PC-3 (cell line): ENCODE measurements at regions not wholly inside any gene's neighbourhood (a gene's known extent, or its start where the extent isn't known, plus 50 kb on each side); places are given as distances from the start of the nearest gene placed in this dataset.

Experiments used
- ATAC-seq: fragments of 200-7000 bp; cut with Tn5 transposase; 2 replicates; pipeline ENCODE4 v1.9.1; 2020; ENCODE audit warnings: mild to moderate bottlenecking, moderate library complexity
- BruUV-seq: library from RNA; stranded (reverse); fragments of 400-500 nt; replicated peaks from 2 replicates; lab custom pipeline; 2021; lab: Mats Ljungman, UMichigan
- CTCF ChIA-PET: fragments of 300-600 bp; sonication (Branson Sonifier 250); formaldehyde crosslinking; loops from one replicate; lab custom pipeline; 2022; ENCODE audit warnings: antibody characterized with exemption; lab: Charles Lee
- POLR2A ChIA-PET: fragments of 300-600 bp; sonication (Branson Sonifier 250); formaldehyde crosslinking; loops from one replicate; lab custom pipeline; 2022; ENCODE audit warnings: antibody characterized with exemption; ENCODE audit not compliant: unreplicated experiment; lab: Charles Lee
- DNase-seq: peaks from one replicate; pipeline ENCODE4 v3.0.0-alpha.2; 2015
- H2AFZ ChIP-seq: fragments of 300-600 bp; sonication (generic); 2 replicates; pipeline ENCODE4 v1.6.0; 2016; ENCODE audit warnings: antibody characterized with exemption, low read length
- H3F3A ChIP-seq: fragments of 300-600 bp; sonication (generic); one replicate; pipeline ENCODE4 v1.6.0; 2017; ENCODE audit warnings: antibody characterized with exemption, low read length, control low read depth, mild to moderate bottlenecking; ENCODE audit not compliant: unreplicated experiment
- H3K27ac ChIP-seq: fragments of 300-600 bp; sonication (generic); 2 replicates; pipeline ENCODE4 v1.5.1; 2016; ENCODE audit warnings: mild to moderate bottlenecking, low read length
- H3K27me3 ChIP-seq: fragments of 300-600 bp; sonication (generic); 2 replicates; pipeline ENCODE4 v1.6.1; 2016; ENCODE audit warnings: low read length, mixed read lengths
- H3K36me3 ChIP-seq: fragments of 300-600 bp; sonication (generic); 2 replicates; pipeline ENCODE4 v1.6.1; 2016; ENCODE audit warnings: low read depth, mixed run types, low read length, mixed read lengths
- H3K4me1 ChIP-seq: fragments of 300-600 bp; sonication (generic); 2 replicates; pipeline ENCODE4 v1.5.1; 2016; ENCODE audit warnings: low read length; ENCODE audit not compliant: insufficient read depth
- H3K4me2 ChIP-seq: fragments of 300-600 bp; sonication (generic); 2 replicates; pipeline ENCODE4 v1.6.0; 2016; ENCODE audit warnings: low read length
- H3K4me3 ChIP-seq: fragments of 300-600 bp; sonication (generic); 2 replicates; pipeline ENCODE4 v1.5.1; 2016; ENCODE audit warnings: mild to moderate bottlenecking, low read length, mixed read lengths
- H3K79me2 ChIP-seq: fragments of 300-600 bp; sonication (generic); 2 replicates; pipeline ENCODE4 v1.6.1; 2017; ENCODE audit warnings: low read length, mixed read lengths
- H3K9ac ChIP-seq: fragments of 300-600 bp; sonication (generic); 2 replicates; pipeline ENCODE4 v1.6.0; 2016; ENCODE audit warnings: mild to moderate bottlenecking, low read length
- H3K9me2 ChIP-seq: fragments of 300-600 bp; sonication (generic); replicated peaks from 2 replicates; pipeline ENCODE4 v1.6.1; 2016; ENCODE audit warnings: mixed run types, low read length, mixed read lengths
- H3K9me3 ChIP-seq: fragments of 300-600 bp; sonication (generic); 2 replicates; pipeline ENCODE4 v1.6.1; 2016; ENCODE audit warnings: low read length, mixed read lengths
- H4K20me1 ChIP-seq: fragments of 300-600 bp; sonication (generic); 2 replicates; pipeline ENCODE4 v1.6.1; 2016; ENCODE audit warnings: low read length, mixed read lengths
- CTCF ChIP-seq: fragments of 300-600 bp; sonication (generic); conservative IDR thresholded peaks from 2 replicates; pipeline ENCODE4 v1.5.1; 2017; ENCODE audit warnings: antibody characterized with exemption, low read depth, mild to moderate bottlenecking, low read length
- EZH2 ChIP-seq: fragments of 300-600 bp; sonication (generic); IDR thresholded peaks from one replicate; pipeline ENCODE4 v1.6.1; 2017; ENCODE audit warnings: antibody characterized with exemption, mild to moderate bottlenecking, low read length; ENCODE audit not compliant: unreplicated experiment
- EZH2phosphoT487 ChIP-seq: fragments of 300-600 bp; sonication (generic); IDR thresholded peaks from 2 replicates; pipeline ENCODE4 v1.6.1; 2018; ENCODE audit warnings: mild to moderate bottlenecking, antibody characterized with exemption, low read length, borderline replicate concordance
- intact Hi-C: fragments of 100-400 bp; cut with micrococcal nuclease; formaldehyde crosslinking; loops from 2 replicates; pipeline ENCODE4 v1.9.0; 2023

GRCh38 chr1:238964631-238965030 is 421.7 kb upstream of the CHRM3 start:
- Histone ChIP-seq H3K4me3 (no peak overlapping the region), H2AFZ (0 out of 2 replicates have a peak overlapping the region, but pooled peaks have one; percentile 27), H3K79me2 (no peaks in the 10 kb centered on the region), H3K27me3 (no peaks in the 10 kb centered on the region), H3K9ac (no peak overlapping the region), H3F3A (no peaks in the 10 kb centered on the region), H4K20me1 (no peaks in the 10 kb centered on the region), H3K27ac (no peak overlapping the region), H3K36me3 (no peaks in the 10 kb centered on the region), H3K4me1 (peaks cover 26% of the 10 kb centered on the region), H3K9me3 (no peaks in the 10 kb centered on the region), H3K9me2 (no peaks in the 10 kb centered on the region), H3K4me2 (no peak overlapping the region)
- ATAC-seq (no peak), DNase-seq (no peak)
- BruUV-seq, result no TSS peak
- POLR2A ChIA-PET, result no interaction called here
- TF ChIP-seq CTCF (no peak), EZH2 (no peak), EZH2phosphoT487 (no peak)
- intact Hi-C loops, result loop anchor here (5.0 to 10.0 kb wide), 5 partner anchors 203 to 933 kb away; no protein-coding TSS in a partner anchor
- CTCF ChIA-PET, result no interaction called here

- no peaks in the 10 kb centered on the region for H3K9me2 ChIP-seq
- POLR2A ChIA-PET, result no interaction called here
- no peak for DNase-seq
- H4K20me1 ChIP-seq, result no peaks in the 10 kb centered on the region
- H3K4me1 ChIP-seq, result peaks cover 30% of the 10 kb centered on the region
- BruUV-seq, result no TSS peak
- H3K36me3 ChIP-seq, result no peaks in the 10 kb centered on the region
- H3F3A ChIP-seq, result no peaks in the 10 kb centered on the region
- CTCF ChIA-PET, result no interaction called here
- intact Hi-C loops, result loop anchor here (5.0 to 10.0 kb wide), 5 partner anchors 204 to 934 kb away; no protein-coding TSS in a partner anchor
- H2AFZ ChIP-seq, result no peak overlapping the region
- H3K9ac ChIP-seq, result no peak overlapping the region
- ATAC-seq, result no peak
- no peak overlapping the region for H3K4me2 ChIP-seq
- H3K9me3 ChIP-seq, result no peaks in the 10 kb centered on the region
- no peak overlapping the region for H3K4me3 ChIP-seq
- H3K27me3 ChIP-seq, result no peaks in the 10 kb centered on the region
- H3K79me2 ChIP-seq, result no peaks in the 10 kb centered on the region
- H3K27ac ChIP-seq, result no peak overlapping the region
- TF ChIP-seq EZH2phosphoT487 (no peak), EZH2 (no peak), CTCF (no peak)
Observed at GRCh38 chr1:238962941-238963340, 423.4 kb upstream of the CHRM3 start.

DNA sequence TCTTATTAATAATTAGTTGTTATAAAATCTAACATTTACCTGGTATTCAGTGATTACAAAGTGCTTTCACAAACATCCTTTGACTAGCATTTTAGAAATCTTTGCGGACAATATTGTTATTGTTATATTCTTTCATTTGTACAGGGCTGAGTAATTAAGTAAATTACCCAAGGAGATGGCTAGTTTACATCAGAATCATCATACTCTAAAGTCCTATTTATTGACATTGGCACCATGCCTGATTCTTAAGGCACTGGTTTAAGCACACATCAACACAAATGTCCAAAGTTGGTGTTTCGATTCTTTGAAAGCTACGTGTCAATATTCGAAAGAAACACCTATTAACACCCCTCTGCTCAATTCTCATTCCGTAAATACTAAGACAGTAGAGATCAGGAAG is 424.6 kb upstream of the CHRM3 start:
- ChIA-PET POLR2A (interaction anchor here (0.6 kb wide), 1 partner anchor 11 kb away, joined by 5 read pairs; no protein-coding TSS in a partner anchor), CTCF (interaction anchor here (0.6 kb wide), 1 partner anchor 29 kb away, joined by 3 read pairs; no protein-coding TSS in a partner anchor)
- Histone ChIP-seq H3K4me2 (peak overlapping the region; percentile 74), H3K9ac (no peak overlapping the region), H3K9me2 (no peaks in the 10 kb centered on the region), H3K9me3 (no peaks in the 10 kb centered on the region), H3K27me3 (no peaks in the 10 kb centered on the region), H3K27ac (peak overlapping the region; percentile 91), H3K79me2 (no peaks in the 10 kb centered on the region), H3F3A (no peaks in the 10 kb centered on the region), H3K4me3 (peak overlapping the region; percentile 5; the same call in 1 of the 2 replicates), H3K36me3 (no peaks in the 10 kb centered on the region), H3K4me1 (peaks cover 30% of the 10 kb centered on the region), H2AFZ (no peak overlapping the region), H4K20me1 (no peaks in the 10 kb centered on the region)
- BruUV-seq, result no TSS peak
- peak; percentile 60 for ATAC-seq
- intact Hi-C loops, result loop anchor here (2.0 to 10.0 kb wide), 10 partner anchors 23 to 936 kb away; partner anchors contain the start of gene CHRM3
- peak; percentile 90 for DNase-seq
- TF ChIP-seq CTCF (no peak), EZH2phosphoT487 (no peak), EZH2 (no peak)
